Stimulated activated CD8-positive, alpha-beta memory T cell treated with anti-CD3 and anti-CD28 coated beads, Interleukin-15, amount 100 ng/mL, for 24 hours (primary cell): ENCODE measurements at regions not wholly inside any gene's neighbourhood (a gene's known extent, or its start where the extent isn't known, plus 50 kb on each side); places are given as distances from the start of the nearest gene placed in this dataset.
A peak's percentile ranks its signal among the peaks of the same experiment; 100 is the strongest.
"Not testable (repeated sequence)": the region's sequence is repeated elsewhere in the genome, so short reads cannot be mapped to it uniquely, and the experiment has no call there.

Source experiments
- DNase-seq: peaks from one replicate; pipeline ENCODE4 v3.0.0-alpha.2; 2020; ENCODE audit warnings: low read depth

GRCh38 chr1:144140243-144140642 is 168.5 kb upstream of the FAM72C start:
- DNase-seq: not testable (repeated sequence)

- DNase-seq: not testable (repeated sequence)
Measured at GRCh38 chr1:144105006-144105405, 133.2 kb upstream of the FAM72C start.

GRCh38 chr1:144104000-144104677 is 132.4 kb upstream of the FAM72C start:
- DNase-seq: peak; percentile 12

- DNase-seq: peak; percentile 23
Measured at GRCh38 chr1:144103156-144103880, 131.5 kb upstream of the FAM72C start.

GRCh38 chr1:144102046-144102745 is 130.4 kb upstream of the FAM72C start:
- peak; percentile 1 for DNase-seq

GRCh38 chr1:144101397-144102045 is 129.7 kb upstream of the FAM72C start:
- DNase-seq: no peak

GRCh38 chr1:144077167-144077841 is 105.5 kb upstream of the FAM72C start:
- peak; percentile 0 for DNase-seq

GRCh38 chr1:144076646-144077045 is 104.9 kb upstream of the FAM72C start:
- not testable (repeated sequence) for DNase-seq

- not testable (repeated sequence) for DNase-seq
Measured at GRCh38 chr1:144070394-144071053, 98.7 kb upstream of the FAM72C start.

- not testable (repeated sequence) for DNase-seq
Measured at GRCh38 chr1:144067042-144067441, 95.3 kb upstream of the FAM72C start.

- DNase-seq: not testable (repeated sequence)
Measured at GRCh38 chr1:144066071-144066813, 94.5 kb upstream of the FAM72C start.

- DNase-seq: not testable (repeated sequence)
Measured at GRCh38 chr1:144065299-144066060, 93.7 kb upstream of the FAM72C start.

GRCh38 chr1:144049365-144049764 is 77.6 kb upstream of the FAM72C start:
- DNase-seq: not testable (repeated sequence)

GRCh38 chr1:144046645-144047044 is 74.9 kb upstream of the FAM72C start:
- not testable (repeated sequence) for DNase-seq

GRCh38 chr1:144045751-144046546 is 74.2 kb upstream of the FAM72C start:
- DNase-seq: not testable (repeated sequence)

- not testable (repeated sequence) for DNase-seq
Measured at GRCh38 chr1:144042251-144042650, 70.5 kb upstream of the FAM72C start.

GRCh38 chr1:144040293-144040692 is 68.5 kb upstream of the FAM72C start:
- not testable (repeated sequence) for DNase-seq

- DNase-seq: not testable (repeated sequence)
Measured at GRCh38 chr1:144034045-144034444, 62.3 kb upstream of the FAM72C start.

GRCh38 chr1:144031550-144031949 is 59.8 kb upstream of the FAM72C start:
- DNase-seq: not testable (repeated sequence)
